Uterus (tissue), 2 donors: ENCODE measurements at regions not wholly inside any gene's neighbourhood (a gene's known extent, or its start where the extent isn't known, plus 50 kb on each side); places are given as distances from the start of the nearest gene placed in this dataset.

ENCODE experiments used
- CTCF ChIP-seq, 4 experiments: fragments of 200-600 bp in 2 of 4; fragments of 450-650 bp in 2 of 4; sonication (generic) in 2 of 4; IDR thresholded peaks; one replicate each; pipeline ENCODE4 v1.5.1; 2016 to 2019; ENCODE audit warnings: antibody characterized with exemption in 4 of 4, mild to moderate bottlenecking in 2 of 4, moderate library complexity in 1 of 4
- POLR2A ChIP-seq, 2 donors: fragments of 450-650 bp; IDR thresholded peaks; one replicate each; pipeline ENCODE4 v1.6.1; 2016; ENCODE audit warnings: antibody characterized with exemption in 2 of 2, mild to moderate bottlenecking in 1 of 2, moderate library complexity in 1 of 2

DNA sequence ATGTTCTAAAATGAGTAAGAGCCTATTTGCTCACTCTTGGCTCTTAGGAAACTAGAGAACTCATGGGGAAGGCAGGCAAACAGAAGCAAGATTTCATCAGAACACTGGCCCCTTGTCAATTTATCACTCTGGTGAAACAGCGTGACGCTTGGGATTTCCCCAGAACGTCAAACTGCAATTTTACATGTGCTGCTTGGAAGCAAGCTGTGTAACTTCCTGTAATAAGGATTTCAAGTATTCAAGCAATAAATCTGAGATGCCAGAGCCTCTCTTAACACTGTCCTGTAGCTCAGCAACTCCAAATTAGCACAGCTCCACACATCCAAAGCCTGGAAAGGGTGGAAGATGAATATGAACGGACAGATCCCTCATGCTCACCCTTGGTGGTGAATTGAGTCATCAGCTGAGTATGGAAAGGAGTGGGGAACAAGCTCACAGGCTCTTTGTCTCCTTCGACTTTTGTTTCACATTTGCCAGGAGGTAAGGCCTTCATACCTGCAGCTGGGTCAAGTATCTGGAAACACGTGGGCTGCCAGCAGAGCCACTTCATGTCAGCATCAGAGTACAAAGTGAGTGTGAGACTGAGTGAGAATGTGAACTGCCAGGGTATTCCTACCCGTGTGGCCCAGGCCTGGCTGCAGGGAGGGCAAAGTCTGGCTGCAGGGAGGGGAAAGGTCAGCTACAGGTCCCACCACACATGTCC, 140.4 kb upstream of the NAMPT start:
- TF ChIP-seq POLR2A (IDR thresholded peaks at IDR 0.05) (no peak), CTCF (IDR thresholded peaks at IDR 0.05) (no peak)
